ENCODE measurements at regions not wholly inside any gene's neighbourhood (a gene's known extent, or its start where the extent isn't known, plus 50 kb on each side); places are given as distances from the start of the nearest gene placed in this dataset.

DNA sequence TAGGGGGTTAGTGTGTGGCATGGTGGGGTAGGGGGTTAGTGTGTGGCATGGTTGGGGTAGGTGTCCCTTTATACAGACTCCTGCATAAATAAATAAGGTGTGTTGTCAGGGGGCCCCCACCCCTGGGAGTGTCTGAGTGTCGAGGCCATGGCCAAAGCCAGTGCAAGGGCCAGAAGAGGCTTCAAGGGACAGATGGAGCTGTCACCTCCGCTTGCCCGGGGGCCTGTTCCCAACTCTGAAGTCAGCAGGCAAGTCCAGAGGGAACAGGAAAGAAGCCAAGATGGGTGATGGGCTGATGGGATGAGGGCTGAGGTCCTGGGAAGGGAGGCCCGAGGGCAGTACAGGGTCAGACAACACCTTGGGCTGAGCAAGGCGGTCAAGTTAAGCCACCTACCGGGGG, 997.8 kb downstream of the BRD1 start:
- TF ChIP-seq, protein P1, sequence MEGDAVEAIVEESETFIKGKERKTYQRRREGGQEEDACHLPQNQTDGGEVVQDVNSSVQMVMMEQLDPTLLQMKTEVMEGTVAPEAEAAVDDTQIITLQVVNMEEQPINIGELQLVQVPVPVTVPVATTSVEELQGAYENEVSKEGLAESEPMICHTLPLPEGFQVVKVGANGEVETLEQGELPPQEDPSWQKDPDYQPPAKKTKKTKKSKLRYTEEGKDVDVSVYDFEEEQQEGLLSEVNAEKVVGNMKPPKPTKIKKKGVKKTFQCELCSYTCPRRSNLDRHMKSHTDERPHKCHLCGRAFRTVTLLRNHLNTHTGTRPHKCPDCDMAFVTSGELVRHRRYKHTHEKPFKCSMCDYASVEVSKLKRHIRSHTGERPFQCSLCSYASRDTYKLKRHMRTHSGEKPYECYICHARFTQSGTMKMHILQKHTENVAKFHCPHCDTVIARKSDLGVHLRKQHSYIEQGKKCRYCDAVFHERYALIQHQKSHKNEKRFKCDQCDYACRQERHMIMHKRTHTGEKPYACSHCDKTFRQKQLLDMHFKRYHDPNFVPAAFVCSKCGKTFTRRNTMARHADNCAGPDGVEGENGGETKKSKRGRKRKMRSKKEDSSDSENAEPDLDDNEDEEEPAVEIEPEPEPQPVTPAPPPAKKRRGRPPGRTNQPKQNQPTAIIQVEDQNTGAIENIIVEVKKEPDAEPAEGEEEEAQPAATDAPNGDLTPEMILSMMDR (tag by site-specific recombination; IDR thresholded peaks at IDR 0.05), result no peak
- no peak for TF ChIP-seq ZNF843 (tag by site-specific recombination; IDR thresholded peaks at IDR 0.05)
- no peak for TF ChIP-seq GLI4 (tag by site-specific recombination; IDR thresholded peaks at IDR 0.05)
- TF ChIP-seq YY1 (tag by site-specific recombination; IDR thresholded peaks at IDR 0.05), result no peak
- no peak for TF ChIP-seq EGR2 (tag by site-specific recombination; IDR thresholded peaks at IDR 0.05; ENCODE audit: low read depth)
- no peak for TF ChIP-seq ZNF561 (tag by site-specific recombination; IDR thresholded peaks at IDR 0.05; ENCODE audit: borderline replicate concordance)
- no peak for TF ChIP-seq ZNF629 (tag by site-specific recombination; IDR thresholded peaks at IDR 0.05)
- TF ChIP-seq, protein P2, sequence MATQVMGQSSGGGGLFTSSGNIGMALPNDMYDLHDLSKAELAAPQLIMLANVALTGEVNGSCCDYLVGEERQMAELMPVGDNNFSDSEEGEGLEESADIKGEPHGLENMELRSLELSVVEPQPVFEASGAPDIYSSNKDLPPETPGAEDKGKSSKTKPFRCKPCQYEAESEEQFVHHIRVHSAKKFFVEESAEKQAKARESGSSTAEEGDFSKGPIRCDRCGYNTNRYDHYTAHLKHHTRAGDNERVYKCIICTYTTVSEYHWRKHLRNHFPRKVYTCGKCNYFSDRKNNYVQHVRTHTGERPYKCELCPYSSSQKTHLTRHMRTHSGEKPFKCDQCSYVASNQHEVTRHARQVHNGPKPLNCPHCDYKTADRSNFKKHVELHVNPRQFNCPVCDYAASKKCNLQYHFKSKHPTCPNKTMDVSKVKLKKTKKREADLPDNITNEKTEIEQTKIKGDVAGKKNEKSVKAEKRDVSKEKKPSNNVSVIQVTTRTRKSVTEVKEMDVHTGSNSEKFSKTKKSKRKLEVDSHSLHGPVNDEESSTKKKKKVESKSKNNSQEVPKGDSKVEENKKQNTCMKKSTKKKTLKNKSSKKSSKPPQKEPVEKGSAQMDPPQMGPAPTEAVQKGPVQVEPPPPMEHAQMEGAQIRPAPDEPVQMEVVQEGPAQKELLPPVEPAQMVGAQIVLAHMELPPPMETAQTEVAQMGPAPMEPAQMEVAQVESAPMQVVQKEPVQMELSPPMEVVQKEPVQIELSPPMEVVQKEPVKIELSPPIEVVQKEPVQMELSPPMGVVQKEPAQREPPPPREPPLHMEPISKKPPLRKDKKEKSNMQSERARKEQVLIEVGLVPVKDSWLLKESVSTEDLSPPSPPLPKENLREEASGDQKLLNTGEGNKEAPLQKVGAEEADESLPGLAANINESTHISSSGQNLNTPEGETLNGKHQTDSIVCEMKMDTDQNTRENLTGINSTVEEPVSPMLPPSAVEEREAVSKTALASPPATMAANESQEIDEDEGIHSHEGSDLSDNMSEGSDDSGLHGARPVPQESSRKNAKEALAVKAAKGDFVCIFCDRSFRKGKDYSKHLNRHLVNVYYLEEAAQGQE (tag by site-specific recombination; IDR thresholded peaks at IDR 0.05), result no peak
- no peak for TF ChIP-seq BCL11A (tag by site-specific recombination; IDR thresholded peaks at IDR 0.05; ENCODE audit: low read depth)
- TF ChIP-seq, protein P3, sequence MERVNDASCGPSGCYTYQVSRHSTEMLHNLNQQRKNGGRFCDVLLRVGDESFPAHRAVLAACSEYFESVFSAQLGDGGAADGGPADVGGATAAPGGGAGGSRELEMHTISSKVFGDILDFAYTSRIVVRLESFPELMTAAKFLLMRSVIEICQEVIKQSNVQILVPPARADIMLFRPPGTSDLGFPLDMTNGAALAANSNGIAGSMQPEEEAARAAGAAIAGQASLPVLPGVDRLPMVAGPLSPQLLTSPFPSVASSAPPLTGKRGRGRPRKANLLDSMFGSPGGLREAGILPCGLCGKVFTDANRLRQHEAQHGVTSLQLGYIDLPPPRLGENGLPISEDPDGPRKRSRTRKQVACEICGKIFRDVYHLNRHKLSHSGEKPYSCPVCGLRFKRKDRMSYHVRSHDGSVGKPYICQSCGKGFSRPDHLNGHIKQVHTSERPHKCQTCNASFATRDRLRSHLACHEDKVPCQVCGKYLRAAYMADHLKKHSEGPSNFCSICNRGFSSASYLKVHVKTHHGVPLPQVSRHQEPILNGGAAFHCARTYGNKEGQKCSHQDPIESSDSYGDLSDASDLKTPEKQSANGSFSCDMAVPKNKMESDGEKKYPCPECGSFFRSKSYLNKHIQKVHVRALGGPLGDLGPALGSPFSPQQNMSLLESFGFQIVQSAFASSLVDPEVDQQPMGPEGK (tag by site-specific recombination; IDR thresholded peaks at IDR 0.05), result no peak
